ENCODE measurements at regions not wholly inside any gene's neighbourhood (a gene's known extent, or its start where the extent isn't known, plus 50 kb on each side); places are given as distances from the start of the nearest gene placed in this dataset.

- TF ChIP-seq CTCF (conservative IDR thresholded peaks at IDR 0.05): no peak
- H3K27ac ChIP-seq: peak overlapping the region; percentile 71
Observed at GRCh38 chr11:28542561-28542960, 434.4 kb downstream of the METTL15 start.

DNA sequence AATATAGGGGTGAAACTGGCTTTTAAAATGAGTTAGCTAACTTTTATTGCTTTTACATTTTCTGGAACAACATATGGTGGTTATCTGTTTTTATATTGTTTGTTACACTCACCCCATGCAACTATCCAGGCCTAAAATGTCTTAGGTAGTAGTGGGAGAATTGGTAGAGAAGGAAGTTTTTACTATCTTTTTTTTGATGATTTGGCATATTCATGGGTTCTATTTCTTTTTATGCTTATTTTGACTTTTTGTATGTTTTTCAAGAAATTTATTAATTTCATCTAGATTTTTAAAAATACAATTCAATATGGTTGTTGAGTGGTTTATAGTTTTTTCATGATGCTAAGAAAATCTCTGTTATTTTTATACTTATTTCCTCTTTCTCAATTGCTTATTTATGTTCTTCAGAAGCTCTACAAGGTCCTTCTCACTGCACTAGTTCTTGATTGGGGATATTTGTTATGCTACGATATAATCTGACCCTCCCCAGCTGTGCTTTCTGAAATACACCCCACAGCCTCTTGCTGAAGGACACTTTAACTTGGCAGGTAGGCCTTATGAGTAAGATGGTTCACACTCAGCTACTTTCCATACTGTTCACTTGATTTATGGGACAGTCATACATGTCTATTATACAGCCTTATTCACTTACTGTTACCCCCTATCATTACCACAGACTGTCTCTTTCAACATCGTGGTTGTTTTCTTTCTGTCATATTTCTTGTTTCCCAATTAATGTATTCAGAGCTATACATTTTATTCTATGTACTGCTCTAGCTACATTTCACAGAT lies 431.2 kb downstream of the METTL15 start:
- no peak for TF ChIP-seq CTCF (conservative IDR thresholded peaks at IDR 0.05)
- H3K27ac ChIP-seq: no peak overlapping the region

GRCh38 chr11:28537822-28538221 lies 429.6 kb downstream of the METTL15 start:
- no peak overlapping the region; the same call in none of the 2 replicates for H3K27ac ChIP-seq
- TF ChIP-seq CTCF (conservative IDR thresholded peaks at IDR 0.05): no peak

- no peak for TF ChIP-seq CTCF (conservative IDR thresholded peaks at IDR 0.05)
- no peak overlapping the region; the same call in 1 of the 2 replicates for H3K27ac ChIP-seq
Observed at GRCh38 chr11:28536504-28537267, 428.5 kb downstream of the METTL15 start.

GRCh38 chr11:28535677-28536076 lies 427.5 kb downstream of the METTL15 start:
- H3K27ac ChIP-seq: no peak overlapping the region

GRCh38 chr11:28529540-28530410 lies 421.6 kb downstream of the METTL15 start:
- TF ChIP-seq CTCF (conservative IDR thresholded peaks at IDR 0.05): peak; percentile 69
- H3K27ac ChIP-seq: no peak overlapping the region

More at GRCh38 chr11:28535677-28536076, 427.5 kb downstream of the METTL15 start:
- no peak for TF ChIP-seq CTCF (conservative IDR thresholded peaks at IDR 0.05)

DNA sequence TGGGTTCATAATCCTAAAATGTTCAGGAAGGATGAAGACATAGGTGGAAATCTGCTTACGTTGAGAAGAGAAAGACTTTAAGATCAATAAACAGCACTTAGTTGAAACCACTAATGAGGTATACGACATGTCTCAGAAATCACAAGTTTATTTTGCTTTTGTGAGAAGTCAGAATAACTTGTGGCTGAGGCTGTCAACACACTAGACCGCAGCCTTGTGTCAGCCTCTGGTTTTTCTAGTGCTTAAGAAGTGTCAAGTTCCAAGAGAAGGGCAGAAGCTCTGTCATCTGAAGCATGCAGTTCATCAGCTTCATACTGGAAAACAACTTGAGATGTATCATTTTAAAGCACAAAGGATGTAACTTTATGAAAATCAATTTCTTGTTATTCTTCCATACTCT lies 420.9 kb downstream of the METTL15 start:
- H3K27ac ChIP-seq: no peak overlapping the region
- TF ChIP-seq CTCF (conservative IDR thresholded peaks at IDR 0.05): no peak
